SK-N-SH treated with all-trans-retinoic acid at 6 μM for 48 hours (cell line): ENCODE measurements at regions not wholly inside any gene's neighbourhood (a gene's known extent, or its start where the extent isn't known, plus 50 kb on each side); places are given as distances from the start of the nearest gene placed in this dataset.

Experiments
- ATAC-seq: fragments of 200-7000 bp; cut with Tn5 transposase; 3 replicates; pipeline ENCODE4 v1.9.1; 2020; ENCODE audit warnings: mild to moderate bottlenecking, moderate library complexity
- ARNTL ChIP-seq: fragments of 450-650 bp; formaldehyde crosslinking; IDR thresholded peaks from 2 replicates; pipeline ENCODE4 v1.5.0; 2020; ENCODE audit warnings: low read depth, mild to moderate bottlenecking, moderate library complexity, borderline replicate concordance
- BACH2 ChIP-seq: fragments of 250-450 bp; sonication (Bioruptor Pico); IDR thresholded peaks from 2 replicates; pipeline ENCODE4 v1.9.0; 2021; ENCODE audit warnings: mild to moderate bottlenecking, borderline replicate concordance
- CSDC2 ChIP-seq: fragments of 250-450 bp; sonication (Bioruptor Pico); IDR thresholded peaks from 2 replicates; pipeline ENCODE4 v1.5.0; 2020; ENCODE audit warnings: mild to moderate bottlenecking, moderate library complexity
- CSRNP3 ChIP-seq: fragments of 250-450 bp; sonication (Bioruptor Pico); IDR thresholded peaks from 2 replicates; pipeline ENCODE4 v1.5.1; 2021; ENCODE audit warnings: mild to moderate bottlenecking, moderate library complexity
- ESRRG ChIP-seq: fragments of 250-450 bp; sonication (Bioruptor Pico); IDR thresholded peaks from 2 replicates; pipeline ENCODE4 v1.6.1; 2021; ENCODE audit warnings: mild to moderate bottlenecking
- GLIS3 ChIP-seq: fragments of 250-450 bp; sonication (Bioruptor Pico); IDR thresholded peaks from 2 replicates; pipeline ENCODE4 v1.5.0; 2020; ENCODE audit warnings: mild to moderate bottlenecking, moderate library complexity
- ISL1 ChIP-seq: fragments of 250-450 bp; sonication (Bioruptor Pico); IDR thresholded peaks from 2 replicates; pipeline ENCODE4 v2.1.2; 2022; ENCODE audit warnings: mild to moderate bottlenecking, moderate library complexity
- OSR1 ChIP-seq: fragments of 250-450 bp; sonication (Bioruptor Pico); IDR thresholded peaks from 2 replicates; pipeline ENCODE4 v1.8.0; 2022; ENCODE audit warnings: moderate library complexity, mild to moderate bottlenecking, inconsistent platforms
- PPARA ChIP-seq: fragments of 250-450 bp; sonication (Bioruptor Pico); IDR thresholded peaks from 2 replicates; pipeline ENCODE4 v1.5.0; 2020; ENCODE audit warnings: mild to moderate bottlenecking, borderline replicate concordance
- RARB ChIP-seq: fragments of 250-450 bp; sonication (Bioruptor Pico); IDR thresholded peaks from 2 replicates; pipeline ENCODE4 v1.8.0; 2021; ENCODE audit warnings: mild to moderate bottlenecking, moderate library complexity
- SNAI2 ChIP-seq: fragments of 250-450 bp; sonication (Bioruptor Pico); IDR thresholded peaks from 2 replicates; pipeline ENCODE4 v1.5.0; 2020; ENCODE audit warnings: mild to moderate bottlenecking, moderate library complexity
- TCF4 ChIP-seq: fragments of 250-450 bp; sonication (Bioruptor Pico); IDR thresholded peaks from 2 replicates; pipeline ENCODE4 v1.8.0; 2021; ENCODE audit warnings: mild to moderate bottlenecking, moderate library complexity, borderline replicate concordance
- TOX ChIP-seq: fragments of 250-450 bp; sonication (Bioruptor Pico); IDR thresholded peaks from 2 replicates; pipeline ENCODE4 v1.8.0; 2021; ENCODE audit warnings: mild to moderate bottlenecking, moderate library complexity, borderline replicate concordance
- ZC3H10 ChIP-seq: fragments of 250-450 bp; sonication (Bioruptor Pico); IDR thresholded peaks from 2 replicates; pipeline ENCODE4 v1.5.1; 2021; ENCODE audit warnings: mild to moderate bottlenecking, moderate library complexity
- ZFP3 ChIP-seq: fragments of 250-450 bp; sonication (Bioruptor Pico); IDR thresholded peaks from 2 replicates; pipeline ENCODE4 v1.5.0; 2020; ENCODE audit warnings: mild to moderate bottlenecking, moderate library complexity
- ZFP30 ChIP-seq: fragments of 450-650 bp; formaldehyde crosslinking; IDR thresholded peaks from 2 replicates; pipeline ENCODE4 v1.5.0; 2022; ENCODE audit warnings: mild to moderate bottlenecking, moderate library complexity
- ZNF70 ChIP-seq: fragments of 450-650 bp; formaldehyde crosslinking; IDR thresholded peaks from 2 replicates; pipeline ENCODE4 v1.5.0; 2020; ENCODE audit warnings: mild to moderate bottlenecking, moderate library complexity
- ZNF8 ChIP-seq: fragments of 450-650 bp; formaldehyde crosslinking; IDR thresholded peaks from 2 replicates; pipeline ENCODE4 v1.5.0; 2020; ENCODE audit warnings: mild to moderate bottlenecking, moderate library complexity
- TF ChIP-seq, protein P1 (sequence below): fragments of 250-450 bp; sonication (Bioruptor Pico); IDR thresholded peaks from 2 replicates; pipeline ENCODE4 v1.8.0; 2020; ENCODE audit warnings: mild to moderate bottlenecking, moderate library complexity, borderline replicate concordance
- TF ChIP-seq, protein P2 (sequence below): fragments of 250-450 bp; sonication (Bioruptor Pico); IDR thresholded peaks from 2 replicates; pipeline ENCODE4 v1.8.0; 2021; ENCODE audit warnings: low read depth, mild to moderate bottlenecking, moderate library complexity, borderline replicate concordance

DNA sequence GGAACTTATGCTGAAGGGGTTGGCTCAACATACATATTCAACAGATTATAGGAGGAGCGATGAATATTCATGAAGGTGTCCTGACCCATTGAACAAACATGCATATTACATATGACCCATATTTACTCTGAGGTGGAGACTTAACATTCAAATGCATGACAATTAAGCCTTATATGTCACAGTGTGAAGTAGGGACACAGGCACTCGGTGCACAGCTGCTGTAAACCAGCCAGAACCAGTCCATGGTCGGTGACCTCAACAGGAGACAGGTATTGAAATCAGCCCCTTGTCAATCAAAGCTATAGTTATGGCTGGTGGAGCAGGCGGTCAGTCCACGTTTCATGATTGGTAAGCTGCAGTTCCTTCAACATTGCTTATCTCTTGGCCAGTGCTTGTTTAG lies 347.3 kb downstream of the THBS2 start (continued):
- TF ChIP-seq ARNTL: no peak

DNA sequence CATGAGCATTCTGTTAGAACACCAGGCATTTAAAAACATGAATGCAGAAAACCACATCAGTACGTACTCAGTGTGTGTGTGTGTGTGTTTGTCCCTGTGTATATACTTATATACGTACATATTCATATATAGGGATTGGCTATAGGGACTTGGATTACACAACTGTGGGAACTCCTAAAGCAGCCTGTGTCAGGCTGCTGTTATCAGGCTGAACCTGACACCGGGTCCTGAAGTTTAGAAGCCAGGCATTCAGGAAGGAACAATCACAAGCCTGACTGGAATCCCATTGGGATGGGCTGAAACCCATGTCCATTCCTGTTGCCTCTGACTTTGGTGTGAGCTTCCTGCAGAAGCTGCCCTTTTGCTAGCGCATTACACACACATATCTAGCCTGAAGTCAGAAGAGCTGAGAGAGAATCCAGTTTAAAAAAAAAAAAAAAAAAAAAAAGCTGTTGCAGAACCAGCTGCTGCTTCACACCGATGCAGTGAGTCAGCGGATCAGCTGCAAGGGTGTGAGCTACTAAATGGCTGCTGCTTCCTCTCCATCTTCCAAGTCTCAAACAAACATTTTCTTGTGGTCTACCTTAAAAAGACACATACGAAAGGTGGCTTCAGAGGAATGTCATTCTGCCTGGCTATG lies 348.1 kb downstream of the THBS2 start:
- TF ChIP-seq RARB (CRISPR knock-in tag) (no peak), ZC3H10 (CRISPR knock-in tag) (no peak), ISL1 (CRISPR knock-in tag) (no peak), ZNF8 (CRISPR knock-in tag) (no peak)
- no peak for ATAC-seq

GRCh38 chr6:168903613-168904345 lies 349.9 kb downstream of the THBS2 start:
- ATAC-seq: no peak
- TF ChIP-seq ZFP30 (CRISPR knock-in tag) (no peak), PPARA (CRISPR knock-in tag) (no peak), CSRNP3 (no peak), TCF4 (CRISPR knock-in tag) (no peak), ISL1 (CRISPR knock-in tag) (no peak)

- no peak for ATAC-seq
- no peak for TF ChIP-seq ZNF70 (CRISPR knock-in tag)
- no peak for TF ChIP-seq CSDC2 (CRISPR knock-in tag)
- TF ChIP-seq BACH2 (CRISPR knock-in tag): no peak
- TF ChIP-seq, protein P1, sequence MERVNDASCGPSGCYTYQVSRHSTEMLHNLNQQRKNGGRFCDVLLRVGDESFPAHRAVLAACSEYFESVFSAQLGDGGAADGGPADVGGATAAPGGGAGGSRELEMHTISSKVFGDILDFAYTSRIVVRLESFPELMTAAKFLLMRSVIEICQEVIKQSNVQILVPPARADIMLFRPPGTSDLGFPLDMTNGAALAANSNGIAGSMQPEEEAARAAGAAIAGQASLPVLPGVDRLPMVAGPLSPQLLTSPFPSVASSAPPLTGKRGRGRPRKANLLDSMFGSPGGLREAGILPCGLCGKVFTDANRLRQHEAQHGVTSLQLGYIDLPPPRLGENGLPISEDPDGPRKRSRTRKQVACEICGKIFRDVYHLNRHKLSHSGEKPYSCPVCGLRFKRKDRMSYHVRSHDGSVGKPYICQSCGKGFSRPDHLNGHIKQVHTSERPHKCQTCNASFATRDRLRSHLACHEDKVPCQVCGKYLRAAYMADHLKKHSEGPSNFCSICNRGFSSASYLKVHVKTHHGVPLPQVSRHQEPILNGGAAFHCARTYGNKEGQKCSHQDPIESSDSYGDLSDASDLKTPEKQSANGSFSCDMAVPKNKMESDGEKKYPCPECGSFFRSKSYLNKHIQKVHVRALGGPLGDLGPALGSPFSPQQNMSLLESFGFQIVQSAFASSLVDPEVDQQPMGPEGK (CRISPR knock-in tag): no peak
- no peak for TF ChIP-seq GLIS3
- TF ChIP-seq ZNF8 (CRISPR knock-in tag): no peak
- no peak for TF ChIP-seq SNAI2 (CRISPR knock-in tag)
- no peak for TF ChIP-seq CSRNP3
- TF ChIP-seq ISL1 (CRISPR knock-in tag): no peak
- no peak for TF ChIP-seq ESRRG (CRISPR knock-in tag)
- TF ChIP-seq PPARA (CRISPR knock-in tag): no peak
- TF ChIP-seq, protein P2, sequence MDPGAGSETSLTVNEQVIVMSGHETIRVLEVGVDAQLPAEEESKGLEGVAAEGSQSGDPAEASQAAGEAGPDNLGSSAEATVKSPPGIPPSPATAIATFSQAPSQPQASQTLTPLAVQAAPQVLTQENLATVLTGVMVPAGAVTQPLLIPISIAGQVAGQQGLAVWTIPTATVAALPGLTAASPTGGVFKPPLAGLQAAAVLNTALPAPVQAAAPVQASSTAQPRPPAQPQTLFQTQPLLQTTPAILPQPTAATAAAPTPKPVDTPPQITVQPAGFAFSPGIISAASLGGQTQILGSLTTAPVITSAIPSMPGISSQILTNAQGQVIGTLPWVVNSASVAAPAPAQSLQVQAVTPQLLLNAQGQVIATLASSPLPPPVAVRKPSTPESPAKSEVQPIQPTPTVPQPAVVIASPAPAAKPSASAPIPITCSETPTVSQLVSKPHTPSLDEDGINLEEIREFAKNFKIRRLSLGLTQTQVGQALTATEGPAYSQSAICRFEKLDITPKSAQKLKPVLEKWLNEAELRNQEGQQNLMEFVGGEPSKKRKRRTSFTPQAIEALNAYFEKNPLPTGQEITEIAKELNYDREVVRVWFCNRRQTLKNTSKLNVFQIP (CRISPR knock-in tag): no peak
- no peak for TF ChIP-seq ZFP3
- TF ChIP-seq ZFP30 (CRISPR knock-in tag): no peak
- TF ChIP-seq TCF4 (CRISPR knock-in tag): no peak
These were observed 351.6 kb downstream of the THBS2 start for GRCh38 chr6:168902075-168902474.

DNA sequence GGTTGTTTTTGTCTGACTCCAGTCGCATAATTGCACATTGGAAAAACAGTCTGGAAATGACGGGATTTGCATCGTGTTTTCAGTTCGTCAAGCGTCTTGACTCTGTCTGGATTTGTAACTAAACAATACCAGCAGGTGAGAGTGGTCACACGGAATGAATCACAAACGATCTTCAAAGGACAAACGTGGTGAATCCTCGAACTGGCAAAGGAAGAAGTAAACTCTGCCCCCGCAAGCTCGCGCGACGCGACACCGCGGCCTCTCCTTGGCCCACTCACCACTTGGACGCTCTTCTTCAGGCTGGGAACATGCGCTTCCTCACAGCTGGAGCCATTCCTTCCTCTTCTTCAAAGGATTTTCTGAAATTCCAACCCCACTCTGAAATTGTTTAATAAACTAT lies 352.6 kb downstream of the THBS2 start:
- no peak for ATAC-seq
- TF ChIP-seq CSRNP3 (no peak), ESRRG (CRISPR knock-in tag) (no peak), ZNF8 (CRISPR knock-in tag) (no peak), RARB (CRISPR knock-in tag) (no peak), ARNTL (no peak), OSR1 (CRISPR knock-in tag) (no peak), ZFP30 (CRISPR knock-in tag) (no peak), GLIS3 (no peak), CSDC2 (CRISPR knock-in tag) (no peak), TCF4 (CRISPR knock-in tag) (no peak), ZNF70 (CRISPR knock-in tag) (no peak), TOX (CRISPR knock-in tag) (no peak), SNAI2 (CRISPR knock-in tag) (no peak), PPARA (CRISPR knock-in tag) (no peak)
- TF ChIP-seq, protein P2 (CRISPR knock-in tag): no peak
- TF ChIP-seq, protein P1 (CRISPR knock-in tag): no peak
